CD4-positive, alpha-beta T cell treated with Interleukin-6 for 4 hours (primary cell): ENCODE measurements at regions not wholly inside any gene's neighbourhood (a gene's known extent, or its start where the extent isn't known, plus 50 kb on each side); places are given as distances from the start of the nearest gene placed in this dataset.

ENCODE experiments used
- DNase-seq: peaks from one replicate; pipeline ENCODE4 v3.0.0-alpha.2; 2020; ENCODE audit warnings: mixed read lengths

DNA sequence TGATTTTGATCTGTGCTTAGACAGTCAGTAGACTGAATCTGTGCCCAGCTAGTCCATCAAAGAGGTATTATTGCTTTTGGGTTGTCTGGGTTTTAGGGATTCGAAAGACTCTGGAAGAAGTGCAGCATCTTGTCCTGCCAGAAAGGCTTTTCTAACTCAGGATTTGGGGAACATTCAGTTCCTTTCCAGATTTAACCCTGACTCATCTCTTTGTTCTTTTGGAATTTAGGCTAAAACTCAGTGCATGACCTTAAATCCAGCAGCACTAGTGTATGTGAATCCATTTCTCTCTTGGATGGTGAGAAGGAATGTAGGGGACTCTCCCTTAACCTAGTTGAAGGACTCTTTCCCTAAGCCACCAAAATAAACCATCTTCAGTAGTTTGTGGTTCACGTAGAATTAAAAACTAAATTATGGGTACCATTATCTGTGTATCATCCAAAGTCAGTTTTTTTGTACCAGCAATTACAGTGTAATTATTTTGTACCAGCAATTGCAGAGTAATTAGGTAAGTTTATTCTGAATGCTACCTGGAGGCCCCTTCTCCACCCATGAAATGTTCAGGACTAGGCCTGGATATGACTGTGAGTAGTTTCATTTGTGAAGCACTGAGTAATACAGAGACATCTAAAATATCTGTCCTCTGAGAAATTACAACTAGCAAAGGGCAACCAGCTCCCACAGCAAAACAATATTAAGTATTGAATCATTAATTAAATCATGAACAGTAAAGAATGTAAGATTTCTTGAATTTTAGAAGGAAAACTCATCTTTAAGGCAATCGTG, 384.0 kb downstream of the TMA16 start:
- DNase-seq = no peak

DNA sequence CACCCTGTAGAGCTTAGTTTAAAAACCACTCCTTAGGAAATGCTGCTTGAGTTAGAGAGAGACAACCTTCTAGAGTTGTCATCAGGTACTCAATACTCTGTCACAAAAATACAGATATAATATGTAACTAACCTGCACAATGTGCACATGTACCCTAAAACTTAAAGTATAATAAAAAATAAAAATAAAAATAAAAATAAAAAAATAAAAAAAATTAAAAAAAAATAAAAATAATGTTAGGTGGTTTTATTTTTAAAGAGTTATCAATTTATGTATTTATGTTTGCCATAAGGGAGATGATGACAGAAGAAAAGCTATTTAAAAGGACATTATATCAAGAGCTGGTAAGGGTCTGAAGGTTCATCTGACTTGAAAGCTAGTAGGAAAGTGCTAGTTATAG, 397.9 kb downstream of the TMA16 start:
- no peak for DNase-seq

DNA sequence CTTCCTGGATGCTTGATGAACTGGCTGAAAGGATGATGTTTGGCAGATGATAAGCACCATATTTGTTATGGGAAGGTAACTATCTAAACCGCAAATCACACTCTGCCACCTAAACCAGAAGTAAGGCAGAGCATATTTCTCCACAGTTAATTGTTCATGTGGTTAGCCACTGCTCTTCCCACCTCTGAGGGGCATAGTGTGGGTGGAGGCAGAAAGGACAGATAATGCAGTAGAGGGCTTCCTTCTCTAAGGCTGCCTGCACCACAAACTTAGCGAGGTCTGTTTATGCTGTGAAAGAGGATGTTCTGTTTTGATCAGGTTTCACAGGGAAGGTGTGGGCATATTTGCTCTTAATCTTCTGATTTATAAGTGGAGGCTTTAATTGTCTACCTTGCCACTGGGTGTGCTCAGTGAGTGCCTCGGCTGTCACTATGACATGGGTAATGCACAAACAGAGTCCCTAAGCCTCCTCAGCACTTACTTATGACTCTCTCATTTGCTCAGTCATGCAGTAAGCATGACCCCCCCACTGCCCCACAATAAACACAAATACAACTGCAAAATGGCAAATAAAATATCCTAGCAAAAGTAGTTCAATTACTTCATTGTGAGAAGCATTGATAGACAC, 401.0 kb downstream of the TMA16 start:
- peak; percentile 49 for DNase-seq

DNA sequence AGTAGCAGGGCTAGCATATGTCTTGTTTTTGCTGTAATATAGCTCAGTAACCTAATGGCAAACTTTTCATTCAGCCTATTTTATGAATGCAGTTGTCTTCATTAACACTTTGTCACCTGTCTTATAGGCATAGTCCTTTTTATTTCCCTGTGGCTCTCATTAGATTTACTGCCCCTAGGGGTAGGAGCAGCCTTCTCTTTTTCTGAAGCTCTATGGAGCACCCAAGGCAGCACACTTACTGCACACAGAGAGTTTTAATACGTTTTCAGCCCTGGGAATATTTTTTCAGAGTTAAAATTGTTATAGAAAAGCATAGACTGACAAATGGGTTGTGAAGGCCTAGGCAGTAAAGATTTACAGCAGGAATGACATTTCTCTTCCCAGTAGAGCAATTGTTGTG, 406.8 kb downstream of the TMA16 start:
- no peak for DNase-seq

DNA sequence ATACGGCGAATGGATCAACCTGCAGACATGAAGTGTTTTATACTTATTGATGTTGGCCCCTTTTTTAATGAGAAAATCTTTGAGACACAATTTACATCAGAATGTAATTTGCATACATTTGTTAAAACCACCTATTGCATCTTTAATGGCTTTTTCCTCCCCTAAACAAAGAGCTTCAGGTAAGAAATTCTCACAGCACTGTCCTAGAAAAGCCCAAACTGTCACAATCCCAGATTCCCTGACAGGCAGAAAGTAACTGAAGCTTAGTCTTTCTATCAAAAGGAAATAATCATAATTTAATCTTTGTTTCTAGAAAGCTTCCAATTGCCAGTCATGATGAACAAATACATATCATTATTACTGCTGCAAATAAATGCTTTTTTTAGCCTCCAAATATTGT, 407.9 kb downstream of the TMA16 start:
- no peak for DNase-seq

DNA sequence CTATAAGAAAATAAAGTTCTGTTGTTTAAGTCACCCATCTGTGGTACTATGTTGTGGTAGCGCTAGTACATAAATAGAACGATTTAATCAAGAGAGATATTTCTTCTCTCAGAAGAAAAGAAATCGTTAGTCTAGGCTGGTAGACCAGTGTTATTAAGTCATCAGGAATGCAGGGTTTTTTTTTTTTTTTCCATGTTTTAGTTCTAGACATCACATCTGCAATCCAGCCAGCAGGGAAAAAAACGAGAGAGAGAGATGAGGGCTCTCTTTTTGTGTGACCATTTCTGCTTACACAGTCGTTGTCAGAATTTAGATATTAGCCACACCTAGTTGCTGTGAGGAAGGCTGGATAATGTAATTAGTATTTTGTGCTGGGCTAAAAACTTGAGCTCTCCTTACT, 417.4 kb downstream of the TMA16 start:
- no peak for DNase-seq

DNA sequence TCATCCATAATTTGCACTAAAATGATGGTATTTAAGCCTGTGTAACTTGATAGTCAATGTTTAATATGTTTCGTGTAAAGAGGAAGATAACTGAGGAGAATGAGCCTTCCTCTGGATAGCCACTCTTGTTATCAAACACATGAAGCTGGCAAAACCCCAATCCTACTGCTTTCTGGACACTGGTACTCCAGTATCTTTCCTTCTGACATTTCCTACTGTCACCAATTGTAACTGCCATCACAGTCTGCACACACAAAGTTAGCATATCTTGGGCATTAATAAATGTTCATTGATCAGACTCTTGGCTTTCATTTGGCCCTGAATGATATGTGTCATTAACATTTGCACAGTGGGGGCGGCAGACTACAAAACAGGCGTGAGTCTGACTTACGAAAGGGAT, 419.1 kb downstream of the TMA16 start:
- no peak for DNase-seq

DNA sequence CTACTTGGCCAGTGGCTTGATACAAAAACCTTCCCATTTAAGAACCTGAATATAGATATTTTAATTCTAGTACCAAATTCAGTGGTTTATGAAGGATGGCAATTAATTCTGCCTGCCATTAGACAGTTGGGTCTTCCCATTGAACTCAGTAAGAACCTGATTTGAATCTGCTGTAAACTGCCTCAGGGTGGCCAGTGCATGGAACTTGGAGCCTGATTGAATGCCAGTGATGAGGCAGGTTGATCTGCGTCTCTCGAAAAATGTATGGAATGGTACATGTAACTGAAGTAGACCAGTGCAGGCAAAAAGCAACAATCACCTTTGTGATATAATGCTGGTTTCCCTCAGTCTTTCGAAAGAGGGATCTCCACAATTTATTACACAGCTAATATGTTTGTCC, 421.4 kb downstream of the TMA16 start:
- DNase-seq = no peak

DNA sequence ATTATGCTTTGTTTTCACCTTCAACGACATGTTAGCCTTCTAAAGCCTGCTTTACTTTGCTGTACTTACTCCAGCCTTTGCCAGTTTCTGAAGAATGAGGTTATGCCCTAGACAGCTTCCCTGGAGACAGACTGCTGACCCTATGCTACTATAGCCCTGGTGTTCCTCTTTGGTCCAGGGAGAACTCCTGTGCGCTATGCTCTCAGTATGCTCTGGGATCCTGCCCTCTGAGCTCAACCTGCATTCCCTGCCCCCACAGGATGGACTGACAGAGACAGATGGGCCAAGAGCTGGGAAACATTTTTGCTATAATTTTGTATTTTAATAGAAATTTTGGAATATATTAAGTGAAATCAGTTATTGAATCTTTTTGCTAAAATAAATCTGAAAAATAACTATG, 425.9 kb downstream of the TMA16 start:
- no peak for DNase-seq

DNA sequence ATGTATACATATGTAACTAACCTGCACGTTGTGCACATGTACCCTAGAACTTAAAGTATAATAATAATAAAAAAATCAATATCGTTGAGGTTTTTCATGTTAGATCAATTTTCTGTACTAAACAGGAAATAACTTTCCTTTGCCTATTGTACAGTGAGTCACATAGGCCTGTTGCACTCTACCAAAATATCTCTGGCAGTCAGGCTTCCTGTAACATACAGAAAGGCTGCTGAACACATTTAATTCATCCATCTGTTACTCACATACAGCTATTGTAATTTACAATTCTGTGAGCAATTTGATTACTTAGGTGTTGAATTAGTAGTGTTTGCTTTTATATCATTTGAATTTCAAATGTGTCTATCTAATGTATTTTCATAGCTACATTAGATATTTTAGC, 427.8 kb downstream of the TMA16 start:
- no peak for DNase-seq

DNA sequence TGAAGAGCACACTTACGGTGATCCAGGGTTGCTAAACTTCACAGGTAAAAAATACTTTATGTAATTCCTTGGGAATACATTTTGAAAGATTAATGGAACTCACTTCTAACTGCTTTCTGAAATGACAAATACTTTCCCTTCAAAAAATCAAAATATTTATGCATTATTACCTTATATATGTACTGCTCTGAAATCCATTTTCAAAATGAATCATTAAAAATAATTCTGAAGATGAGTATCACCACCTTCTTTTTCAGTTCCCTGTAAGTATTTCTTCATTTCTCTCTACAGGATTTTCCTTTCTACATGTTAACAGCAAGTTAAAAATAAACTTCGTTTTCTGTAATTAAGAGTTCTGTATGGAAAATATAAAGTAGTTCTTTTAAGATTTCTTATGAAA, 428.6 kb downstream of the TMA16 start:
- no peak for DNase-seq

DNA sequence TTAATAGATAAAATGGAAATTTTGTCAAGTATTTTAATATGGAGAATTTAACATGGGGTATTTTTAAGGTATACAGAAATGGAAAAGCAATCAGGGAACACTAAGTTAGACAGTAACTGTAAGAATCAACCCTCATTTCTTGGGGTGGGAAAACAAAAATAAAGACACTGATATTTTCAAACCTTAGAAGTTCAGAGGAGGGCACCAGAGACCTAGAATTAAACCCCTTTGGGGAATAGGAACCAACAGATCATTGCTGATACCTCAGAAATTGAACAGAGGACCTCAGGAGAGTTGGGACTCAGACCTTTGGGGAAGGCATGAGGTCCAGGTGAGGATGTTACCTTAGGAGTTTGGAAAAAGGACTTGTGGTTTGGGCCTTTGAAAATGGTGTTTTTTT, 435.6 kb downstream of the TMA16 start:
- no peak for DNase-seq

DNA sequence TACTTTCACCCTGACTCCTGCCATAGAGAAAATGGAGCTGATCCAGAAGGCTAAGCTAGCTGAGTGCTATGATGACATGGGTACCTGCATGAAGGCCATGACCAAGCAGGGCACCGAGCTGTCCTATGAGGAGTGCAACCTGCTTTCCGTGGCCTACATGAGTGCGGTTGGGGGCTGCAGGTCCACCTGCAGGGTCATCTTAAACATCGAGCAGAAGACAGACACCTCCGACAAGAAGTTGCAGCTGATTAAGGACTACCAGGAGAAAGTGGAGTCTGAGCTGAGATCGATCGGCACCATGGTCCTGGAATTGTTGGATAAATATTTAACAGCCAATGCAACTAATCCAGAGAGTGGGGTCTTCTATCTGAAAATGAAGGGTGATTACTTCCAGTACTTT, 438.0 kb downstream of the TMA16 start:
- DNase-seq = no peak

DNA sequence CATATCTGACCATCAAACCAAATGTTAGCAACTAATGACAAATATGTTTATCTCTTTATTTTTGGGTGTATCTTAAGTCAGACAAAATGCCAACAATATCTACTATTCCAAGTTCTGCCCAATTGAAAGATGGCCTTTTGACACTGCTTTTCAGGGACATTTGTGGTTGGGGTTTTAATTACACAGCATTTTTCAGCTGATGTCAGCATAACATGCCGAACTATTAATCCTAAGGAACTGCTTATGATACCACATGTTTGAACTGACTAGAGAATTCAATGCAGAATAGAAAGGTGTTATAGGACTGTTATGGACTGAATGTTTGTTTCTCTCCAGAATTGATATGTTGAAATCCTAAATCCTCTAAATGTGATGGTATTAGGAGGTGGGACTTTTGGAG, 445.1 kb downstream of the TMA16 start:
- no peak for DNase-seq

DNA sequence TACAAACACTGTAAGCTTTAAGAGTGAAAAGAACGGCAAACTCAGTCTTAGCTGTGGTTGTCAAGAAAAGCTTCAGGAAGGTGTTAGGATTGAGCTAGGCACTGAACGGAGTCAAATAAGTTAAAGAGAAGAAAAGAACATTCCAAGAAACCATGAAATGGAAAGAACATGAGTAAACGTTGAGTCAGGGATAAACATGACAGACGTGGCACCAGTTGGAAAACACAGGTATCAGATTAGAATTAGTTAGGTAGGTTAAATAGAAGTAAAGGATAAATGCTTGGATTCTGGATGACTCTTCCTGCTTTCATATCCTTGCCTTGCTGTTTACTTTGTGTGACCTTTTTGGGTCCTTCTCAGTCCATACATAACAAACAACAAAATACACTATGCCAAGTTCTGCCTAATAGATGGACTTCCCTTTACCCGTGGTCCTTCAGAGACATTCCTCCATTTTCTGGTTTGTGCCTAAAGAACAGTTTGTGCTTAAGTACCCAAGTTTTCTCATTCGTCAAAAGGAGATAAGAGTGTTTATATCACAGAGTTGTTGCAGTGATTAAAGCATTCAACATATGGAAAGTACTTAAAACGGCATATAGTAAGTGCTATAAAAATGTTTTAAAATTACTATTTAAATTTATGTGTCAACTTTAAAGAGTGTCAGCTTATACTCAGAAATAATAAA, 446.9 kb downstream of the TMA16 start:
- DNase-seq = no peak

DNA sequence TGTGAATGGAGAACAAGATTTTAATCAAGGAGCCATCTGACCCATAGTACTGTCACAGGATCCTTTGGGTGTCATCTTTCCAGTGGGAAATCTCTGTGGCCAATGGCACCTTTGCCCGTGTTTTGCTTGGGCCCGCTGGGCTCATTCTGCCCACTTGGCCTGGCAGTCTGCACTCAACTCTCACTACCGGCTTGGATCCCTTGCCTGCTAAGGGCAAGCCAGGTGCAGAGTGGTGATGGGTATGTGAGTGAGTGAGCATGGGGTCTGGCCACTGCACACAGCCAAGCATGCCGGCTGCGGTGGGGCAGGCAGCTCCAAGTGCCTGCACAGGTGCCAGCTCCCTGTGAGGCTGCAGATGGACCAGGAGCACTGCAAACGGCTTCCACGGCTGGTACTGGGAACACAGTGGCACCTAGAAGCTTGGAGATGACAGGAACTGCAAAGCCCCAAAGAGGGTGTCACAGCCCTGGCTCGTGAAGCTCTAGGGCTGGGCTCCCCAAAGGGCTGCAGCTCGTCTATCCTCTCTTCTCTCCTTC, 454.5 kb downstream of the TMA16 start:
- DNase-seq = no peak

DNA sequence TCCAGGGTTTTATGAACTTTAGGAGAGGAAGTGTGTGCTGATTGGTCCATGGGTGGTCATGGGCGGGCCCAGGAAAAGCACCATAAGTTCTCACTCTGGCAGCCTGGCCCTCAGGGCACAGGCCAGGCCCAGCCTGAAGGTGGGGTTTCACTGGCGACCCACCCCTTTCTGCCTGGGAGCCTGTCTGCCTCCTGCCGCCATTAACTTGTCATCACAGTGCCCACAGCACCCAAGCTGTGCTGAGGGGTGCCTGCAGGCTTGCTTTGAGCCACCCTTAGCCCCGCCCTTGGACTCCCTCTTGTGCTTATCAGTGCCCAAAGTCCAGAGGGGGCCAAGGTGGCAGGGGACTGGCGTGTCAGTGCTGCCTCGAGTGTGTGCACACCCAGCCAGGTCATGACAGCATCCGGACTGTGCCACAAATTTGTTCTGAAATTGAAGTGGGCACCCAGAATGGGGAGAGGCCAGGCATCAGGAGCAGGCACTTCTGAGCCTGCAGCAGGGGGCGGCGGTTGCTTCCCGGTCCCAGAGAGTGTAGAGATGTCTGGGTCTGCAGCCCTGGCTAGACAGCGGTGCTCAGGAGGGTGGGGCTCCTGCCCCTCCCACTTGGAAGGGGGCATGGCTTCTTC, 455.6 kb downstream of the TMA16 start:
- no peak for DNase-seq

DNA sequence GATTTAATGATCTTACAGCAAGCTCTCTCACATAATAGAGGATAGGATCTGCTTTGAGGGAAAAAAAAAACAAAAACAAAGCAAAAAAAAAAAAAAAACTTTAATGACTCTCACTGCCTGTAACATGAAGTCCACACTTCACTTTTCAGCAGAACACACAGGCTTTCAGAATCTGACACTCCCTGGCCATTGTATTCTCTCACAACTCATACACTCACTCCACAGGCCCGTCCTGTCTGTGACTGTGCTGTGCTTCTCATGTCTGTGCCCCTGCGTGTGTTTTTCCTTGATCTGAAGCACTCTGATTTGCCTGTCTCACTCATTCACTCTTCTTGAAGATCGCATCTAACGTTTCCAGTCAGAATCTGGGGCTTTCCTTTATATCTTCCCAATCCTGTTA, 460.8 kb downstream of the TMA16 start:
- DNase-seq = no peak

DNA sequence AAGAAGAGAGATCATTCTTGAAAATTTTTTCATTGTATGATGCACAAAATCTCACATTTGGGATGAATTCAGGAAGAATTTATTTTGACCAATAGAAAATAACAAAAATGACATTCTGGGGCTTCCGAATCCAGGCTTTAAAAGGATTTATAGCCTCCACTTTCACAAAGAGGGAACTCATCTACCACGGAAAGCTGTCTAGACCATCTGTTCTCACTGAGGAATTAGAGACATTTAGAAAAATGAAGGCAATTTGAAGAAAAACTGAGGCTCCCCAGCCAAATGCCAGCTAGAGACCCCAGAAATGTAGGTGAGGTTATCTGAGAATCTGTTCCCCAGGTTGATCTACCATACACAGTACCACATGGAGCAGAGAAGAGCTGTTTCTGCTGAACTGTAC, 464.3 kb downstream of the TMA16 start:
- no peak for DNase-seq

DNA sequence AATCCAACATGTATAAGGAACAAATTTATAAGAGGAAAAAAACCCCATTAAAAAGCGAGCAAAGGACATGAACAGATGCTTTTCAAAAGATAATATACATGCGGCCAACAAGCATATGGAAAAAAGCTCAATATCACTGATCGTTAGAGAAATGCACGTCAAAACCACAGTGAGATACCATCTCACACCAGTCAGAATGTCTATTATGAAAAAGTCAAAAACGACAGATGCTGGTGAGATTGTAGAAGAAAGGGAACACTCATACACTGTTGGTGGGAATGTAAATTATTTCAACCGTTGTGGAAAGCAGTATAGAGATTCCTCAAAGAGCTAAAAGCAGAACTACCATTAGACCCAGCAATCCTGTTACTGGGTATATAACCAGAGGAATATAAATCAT, 465.4 kb downstream of the TMA16 start:
- DNase-seq = no peak

DNA sequence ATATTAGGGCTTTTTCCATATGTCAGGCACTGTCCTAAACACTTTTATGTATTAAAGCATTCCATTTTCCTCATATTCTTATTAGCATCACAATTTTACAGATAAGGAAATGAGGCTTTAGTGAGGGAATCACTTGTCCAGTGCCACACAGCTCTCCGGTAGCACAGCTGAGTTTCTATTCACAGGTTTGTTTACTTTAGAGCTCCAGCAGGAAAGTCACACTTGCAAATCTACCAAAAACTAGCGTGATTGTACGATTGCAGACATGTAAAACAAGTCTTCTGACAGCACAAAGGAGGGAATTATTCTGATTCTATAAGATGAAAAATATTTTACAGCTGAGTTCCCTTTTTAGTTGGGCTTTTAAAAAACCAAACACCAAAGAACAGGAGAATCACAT, 472.1 kb downstream of the TMA16 start:
- DNase-seq = no peak

DNA sequence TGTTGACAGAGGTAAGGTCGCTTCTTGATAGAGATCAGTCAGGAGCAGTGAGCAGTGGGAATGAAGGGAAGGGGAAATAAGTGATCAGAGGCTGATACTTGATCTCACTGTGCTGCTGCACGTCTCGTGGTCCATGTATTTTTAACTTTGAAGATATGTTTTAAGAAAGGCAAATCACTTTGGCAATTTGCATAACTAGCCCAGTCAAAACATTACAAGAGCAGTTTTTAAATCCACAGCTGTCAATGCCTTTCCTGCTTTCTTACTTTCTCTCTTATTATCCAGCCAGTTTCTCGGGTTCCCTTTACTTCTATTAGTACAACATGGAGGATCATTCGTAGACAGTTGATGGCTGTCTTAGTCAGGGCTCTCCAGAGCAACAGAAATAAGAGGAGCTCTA, 472.8 kb downstream of the TMA16 start:
- no peak for DNase-seq

DNA sequence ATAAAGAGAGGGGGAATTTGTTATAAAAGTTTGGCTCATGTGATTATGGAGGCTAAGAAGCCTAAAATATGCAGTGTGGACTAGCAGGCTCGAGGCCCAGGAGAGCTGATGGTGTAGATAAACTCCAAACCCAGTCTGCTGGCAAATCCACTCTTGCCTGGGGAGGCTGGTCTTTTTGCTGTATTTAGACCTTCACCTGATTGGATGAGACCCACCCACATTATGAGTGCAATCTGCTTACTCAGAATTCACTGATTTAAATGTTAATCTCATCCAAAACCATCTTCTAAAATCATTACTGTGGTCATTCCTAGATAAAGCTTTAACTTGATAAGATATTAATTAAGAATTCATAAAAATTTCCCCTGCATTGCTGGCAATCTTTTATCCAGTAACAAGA, 473.2 kb downstream of the TMA16 start:
- no peak for DNase-seq

DNA sequence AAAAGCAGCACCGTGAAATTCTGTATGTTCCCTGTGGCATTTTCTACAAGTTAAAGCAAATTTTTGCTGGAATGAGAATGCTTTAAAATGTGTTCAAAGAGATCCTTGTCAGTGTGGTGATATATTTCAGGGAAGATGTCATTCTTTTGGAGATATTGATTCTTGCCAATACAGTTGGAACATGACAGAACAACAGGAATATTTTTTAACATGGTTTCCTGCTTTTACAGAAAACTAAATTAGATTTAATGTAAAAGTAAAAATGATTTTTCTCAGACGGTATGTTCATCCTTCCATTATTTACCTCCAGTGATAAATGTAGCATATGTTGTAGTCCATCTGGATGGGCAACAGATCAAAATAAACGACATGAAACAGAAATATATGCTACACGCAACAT, 474.8 kb downstream of the TMA16 start:
- DNase-seq = no peak
